Motor neuron (in vitro differentiated cells): ENCODE measurements at regions not wholly inside any gene's neighbourhood (a gene's known extent, or its start where the extent isn't known, plus 50 kb on each side); places are given as distances from the start of the nearest gene placed in this dataset.

Experiments
- ATAC-seq, 8 experiments: fragments of 200-7000 bp; cut with Tn5 transposase; replicated peaks in 6 of 8; 2 replicates each; pipeline ENCODE4 v1.8.0; 2021; ENCODE audit warnings: mild to moderate bottlenecking in 8 of 8, moderate library complexity in 8 of 8
- H3K27ac ChIP-seq, 2 donors: fragments of 250-450 bp; sonication (Bioruptor Pico); 2 replicates each; pipeline ENCODE4 v1.9.0; 2021; ENCODE audit warnings: antibody characterized with exemption in 2 of 2, mild to moderate bottlenecking in 2 of 2, moderate library complexity in 1 of 2
- H3K4me1 ChIP-seq, 2 donors: fragments of 250-450 bp; sonication (Bioruptor Pico); replicated peaks in 1 of 2; 2 replicates each; pipeline ENCODE4 v1.6.1; 2021; ENCODE audit warnings: antibody characterized with exemption in 2 of 2, mild to moderate bottlenecking in 2 of 2, moderate library complexity in 1 of 2
- H3K4me3 ChIP-seq, 5 donors: fragments of 250-450 bp; sonication (Bioruptor Pico); 2 replicates each; pipeline ENCODE4 v1.9.0; 2021; ENCODE audit warnings: antibody characterized with exemption in 5 of 5, mild to moderate bottlenecking in 5 of 5, moderate library complexity in 4 of 5
- WGBS, 10 experiments: fragments of 450-650 bp; shearing (Covaris generic); methylation state at CpG; one replicate each; pipeline ENCODE4 v1.0.0; 2022; 5-methylcytosine and 5-hydroxymethylcytosine counted together
- in situ Hi-C, 9 experiments: fragments of 400-800 bp; cut with MboI; loops; one replicate each; pipeline ENCODE4 v1.15.0; 2021; ENCODE audit warnings: low sequenced_read_pairs in 9 of 9, low pct_unique_long_range_greater_than_20kb in 2 of 9; ENCODE audit not compliant: unreplicated experiment in 9 of 9

GRCh38 chr9:86643946-86644674, 289.9 kb upstream of the TUT7 start:
- Histone ChIP-seq H3K4me3 (no peak overlapping the region), H3K27ac (no peak overlapping the region), H3K4me1 (peaks cover 6 to 12% of the 10 kb centered on the region in 2 donors)
- in situ Hi-C loops = loop anchor here in 2 of 9 experiments (25.0 kb wide), 4 partner anchors 143 to 693 kb away; partner anchors contain the start of gene GAS1 (in 1 of the 2)
- peak in 4 of 8 experiments; percentile 43 to 84 (median 78) for ATAC-seq
- 10 to 68% (median 39%) methylated on average over 1 to 7 of the region's 7 CpGs; no CpG with 5 or more reads in 1 of the 10 experiments for WGBS, 10 experiments

GRCh38 chr9:86642721-86643120, 288.5 kb upstream of the TUT7 start:
- Histone ChIP-seq H3K4me3 (no peak overlapping the region), H3K27ac (no peak overlapping the region), H3K4me1 (peaks cover 6 to 12% of the 10 kb centered on the region in 2 donors)
- in situ Hi-C loops = loop anchor here in 2 of 9 experiments (25.0 kb wide), 4 partner anchors 145 to 695 kb away; partner anchors contain the start of gene GAS1 (in 1 of the 2)
- 78 to 100% (median 96%) methylated on average over 1 to 5 of the region's 5 CpGs for WGBS, 10 experiments
- no peak for ATAC-seq

DNA sequence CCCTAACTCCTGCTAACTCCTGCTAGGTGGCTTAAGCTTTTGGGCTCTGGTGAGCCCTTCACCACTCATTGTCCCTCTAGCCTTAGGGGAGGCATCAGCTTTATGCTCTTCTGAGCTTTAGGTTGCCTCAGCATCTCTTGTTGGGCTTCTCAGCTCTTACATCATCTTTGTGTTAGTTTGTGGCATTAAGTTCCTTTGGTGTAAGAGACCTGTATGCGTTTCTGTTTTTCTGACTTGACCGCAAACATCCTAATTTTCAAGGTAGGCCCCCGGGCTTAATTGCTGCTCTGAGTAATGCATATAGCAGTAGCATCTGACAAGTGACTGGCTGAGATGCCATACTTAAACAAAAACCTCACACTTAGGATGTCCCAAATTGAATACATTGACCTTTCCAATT, 287.8 kb upstream of the TUT7 start:
- Histone ChIP-seq H3K4me3 (no peak overlapping the region), H3K27ac (no peak overlapping the region), H3K4me1 (peaks cover 6 to 12% of the 10 kb centered on the region in 2 donors)
- in situ Hi-C loops = loop anchor here in 2 of 9 experiments (25.0 kb wide), 4 partner anchors 145 to 695 kb away; partner anchors contain the start of gene GAS1 (in 1 of the 2)
- WGBS, 10 experiments = 80 to 100% (median 96%) methylated on average over 1 to 3 of the region's 3 CpGs; no CpG with 5 or more reads in 4 of the 10 experiments
- ATAC-seq = no peak

- 64 to 100% (median 83%) methylated on average over 1 to 4 of the region's 5 CpGs; no CpG with 5 or more reads in 2 of the 10 experiments for WGBS, 10 experiments
- Histone ChIP-seq H3K4me3 (no peak overlapping the region), H3K27ac (no peak overlapping the region), H3K4me1 (peaks cover 3 to 12% of the 10 kb centered on the region in 2 donors)
- in situ Hi-C loops = loop anchor here in 2 of 9 experiments (25.0 kb wide), 4 partner anchors 147 to 697 kb away; partner anchors contain the start of gene GAS1 (in 1 of the 2)
- peak in 6 of 8 experiments; percentile 16 to 94 (median 66) for ATAC-seq
Measured at GRCh38 chr9:86639899-86640379, 285.7 kb upstream of the TUT7 start.

DNA sequence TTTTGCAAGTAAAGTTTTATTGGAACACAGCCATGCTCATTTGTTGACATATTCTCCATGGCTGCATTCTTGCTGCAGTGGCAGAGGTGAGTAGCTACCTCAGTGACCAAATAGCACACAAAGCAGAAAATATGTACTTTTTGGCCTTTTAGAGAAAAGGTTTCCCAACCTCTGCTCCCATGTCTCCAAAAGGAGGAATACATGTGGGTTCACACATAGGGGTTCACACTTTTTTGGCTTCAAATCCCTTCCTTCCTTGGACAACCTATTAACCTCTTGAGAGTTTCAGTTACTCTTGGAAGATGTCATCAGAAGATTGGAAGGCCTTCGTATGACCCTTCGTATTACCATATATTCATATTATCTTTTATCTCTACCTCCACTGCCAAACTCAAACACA, 285.1 kb upstream of the TUT7 start:
- WGBS, 10 experiments = 80 to 100% (median 100%) methylated on average over 1 to 2 of the region's 2 CpGs; no CpG with 5 or more reads in 3 of the 10 experiments
- H3K27ac ChIP-seq = no peak overlapping the region
- no peak overlapping the region for H3K4me3 ChIP-seq
- ATAC-seq = no peak
- peaks cover under 1 to 7% of the 10 kb centered on the region in 2 donors for H3K4me1 ChIP-seq
- in situ Hi-C loops = loop anchor here in 2 of 9 experiments (25.0 kb wide), 4 partner anchors 148 to 698 kb away; partner anchors contain the start of gene GAS1 (in 1 of the 2)

GRCh38 chr9:86638109-86638508, 283.9 kb upstream of the TUT7 start:
- Histone ChIP-seq H3K27ac (no peak overlapping the region), H3K4me1 (peaks cover 0 to 8% of the 10 kb centered on the region in 2 donors), H3K4me3 (no peak overlapping the region)
- 50 to 100% (median 73%) methylated on average over 1 of the region's 1 CpG; no CpG with 5 or more reads in 6 of the 10 experiments for WGBS, 10 experiments
- no peak for ATAC-seq
- in situ Hi-C loops = loop anchor here in 2 of 9 experiments (25.0 kb wide), 4 partner anchors 149 to 699 kb away; partner anchors contain the start of gene GAS1 (in 1 of the 2)

DNA sequence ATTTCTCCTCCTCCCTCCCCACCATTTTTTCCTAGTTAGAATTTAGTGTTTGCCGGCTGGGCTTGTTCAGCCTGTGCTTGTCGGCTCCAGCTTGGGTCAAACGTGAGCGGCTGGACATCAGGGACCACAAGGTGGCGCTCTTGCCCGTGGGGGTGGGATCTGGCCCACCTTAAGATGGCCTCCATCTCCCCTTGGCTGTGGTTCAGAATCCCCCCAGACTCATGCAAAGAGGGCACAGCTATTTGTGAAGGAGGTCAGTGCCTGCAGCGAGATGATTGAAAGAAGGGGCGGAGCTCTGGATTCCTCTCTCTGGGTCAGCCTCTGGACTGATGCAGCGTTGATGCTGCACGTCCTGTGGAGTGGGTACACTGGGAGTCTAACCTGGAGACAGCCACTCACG, 283.3 kb upstream of the TUT7 start:
- 0 to 100% (median 36%) methylated on average over 1 to 9 of the region's 11 CpGs for WGBS, 10 experiments
- Histone ChIP-seq H3K27ac (no peak overlapping the region), H3K4me3 (no peak overlapping the region), H3K4me1 (peaks cover 0 to 8% of the 10 kb centered on the region in 2 donors)
- ATAC-seq = peak in 5 of 8 experiments; percentile 17 to 91 (median 86)
- in situ Hi-C loops = loop anchor here in 2 of 9 experiments (25.0 kb wide), 4 partner anchors 150 to 700 kb away; partner anchors contain the start of gene GAS1 (in 1 of the 2)

GRCh38 chr9:86636519-86636918, 282.3 kb upstream of the TUT7 start:
- in situ Hi-C loops = loop anchor here in 2 of 9 experiments (25.0 kb wide), 4 partner anchors 151 to 701 kb away; partner anchors contain the start of gene GAS1 (in 1 of the 2)
- H3K4me3 ChIP-seq = no peak overlapping the region
- H3K4me1 ChIP-seq = peaks cover 0 to 8% of the 10 kb centered on the region in 2 donors
- no peak overlapping the region for H3K27ac ChIP-seq
- no peak for ATAC-seq
- WGBS, 10 experiments = 71 to 100% (median 83%) methylated on average over 1 to 4 of the region's 4 CpGs; no CpG with 5 or more reads in 3 of the 10 experiments

DNA sequence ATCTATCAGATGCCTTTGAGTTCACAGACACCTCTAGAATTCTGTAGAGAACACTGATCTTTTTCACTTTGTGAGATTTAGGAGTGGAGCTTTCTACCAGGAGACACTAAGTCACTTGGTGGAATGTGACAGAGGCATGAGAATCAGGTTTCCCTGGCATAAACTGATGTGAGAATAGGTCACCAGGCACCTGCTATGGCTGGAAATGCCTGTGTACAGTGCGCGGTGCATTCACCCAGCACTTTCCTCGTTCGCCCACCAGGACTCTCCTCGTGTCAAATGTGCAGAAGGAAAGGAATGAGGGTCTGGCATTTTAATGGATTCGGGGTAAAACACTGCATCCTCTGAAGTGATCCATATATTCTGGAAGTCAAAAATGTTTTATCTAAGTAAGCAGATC, 281.8 kb upstream of the TUT7 start:
- peaks cover 0 to 8% of the 10 kb centered on the region in 2 donors for H3K4me1 ChIP-seq
- no peak overlapping the region for H3K4me3 ChIP-seq
- ATAC-seq = no peak
- in situ Hi-C loops = loop anchor here in 2 of 9 experiments (25.0 kb wide), 4 partner anchors 151 to 701 kb away; partner anchors contain the start of gene GAS1 (in 1 of the 2)
- WGBS, 10 experiments = 67 to 100% (median 96%) methylated on average over 1 to 5 of the region's 6 CpGs; no CpG with 5 or more reads in 1 of the 10 experiments
- H3K27ac ChIP-seq = no peak overlapping the region

- Histone ChIP-seq H3K27ac (no peak overlapping the region), H3K4me1 (peaks cover 0 to 2% of the 10 kb centered on the region in 2 donors), H3K4me3 (no peak overlapping the region)
- in situ Hi-C loops = loop anchor here in 2 of 9 experiments (25.0 kb wide), 4 partner anchors 153 to 703 kb away; partner anchors contain the start of gene GAS1 (in 1 of the 2)
- WGBS, 10 experiments = 100% methylated on average over 1 of the region's 1 CpG; no CpG with 5 or more reads in 8 of the 10 experiments
- no peak for ATAC-seq
Measured at GRCh38 chr9:86634501-86634900, 280.3 kb upstream of the TUT7 start.

DNA sequence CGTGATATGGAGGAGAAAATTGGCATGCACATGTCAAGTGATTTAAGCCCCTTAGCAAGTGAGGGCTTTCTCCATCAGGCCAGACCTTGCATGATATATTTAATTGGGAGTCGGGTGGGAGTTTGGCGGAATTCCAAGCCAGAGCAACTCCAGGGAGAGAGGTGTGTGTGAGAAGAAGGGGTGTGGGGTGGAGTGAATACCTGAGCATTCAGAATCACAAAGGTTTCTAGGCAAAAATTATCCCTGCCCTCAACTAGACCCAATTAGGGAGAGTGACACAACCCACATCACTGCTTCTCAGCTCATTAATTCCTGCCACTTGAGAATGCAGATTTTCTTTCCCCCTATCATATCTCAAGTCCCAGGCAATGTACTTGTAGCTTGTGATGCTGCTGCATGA, 279.7 kb upstream of the TUT7 start:
- H3K4me1 ChIP-seq = peaks cover 0 to 2% of the 10 kb centered on the region in 2 donors
- no peak overlapping the region for H3K4me3 ChIP-seq
- no peak overlapping the region for H3K27ac ChIP-seq
- no peak for ATAC-seq
- in situ Hi-C loops = loop anchor here in 2 of 9 experiments (25.0 kb wide), 4 partner anchors 153 to 703 kb away; partner anchors contain the start of gene GAS1 (in 1 of the 2)
- 77 to 100% (median 80%) methylated on average over 1 to 3 of the region's 3 CpGs; no CpG with 5 or more reads in 7 of the 10 experiments for WGBS, 10 experiments

DNA sequence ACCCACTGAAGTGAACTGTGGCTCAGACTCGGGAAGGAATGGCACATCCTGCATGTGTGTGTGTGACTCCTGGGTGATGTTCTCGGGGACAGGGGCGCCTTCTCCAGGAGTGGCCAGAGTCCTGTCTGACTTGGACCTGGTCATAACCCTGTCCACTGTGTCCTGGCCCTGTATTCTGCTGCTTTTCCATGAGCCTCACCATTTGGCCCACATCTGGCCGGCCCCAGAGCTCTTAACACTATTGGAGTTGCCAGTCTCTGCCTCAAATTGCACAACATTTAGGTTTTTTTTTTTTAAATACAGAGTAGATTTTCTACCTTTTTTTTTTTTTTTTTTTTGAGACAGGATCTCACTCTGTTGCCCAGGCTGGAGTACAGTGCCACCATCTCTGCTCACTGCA, 278.3 kb upstream of the TUT7 start:
- ATAC-seq = no peak
- in situ Hi-C loops = loop anchor here in 2 of 9 experiments (25.0 kb wide), 4 partner anchors 155 to 705 kb away; partner anchors contain the start of gene GAS1 (in 1 of the 2)
- peaks cover 0 to 2% of the 10 kb centered on the region in 2 donors for H3K4me1 ChIP-seq
- H3K4me3 ChIP-seq = no peak overlapping the region
- WGBS, 10 experiments = 40 to 100% (median 87%) methylated on average over 1 to 3 of the region's 4 CpGs; no CpG with 5 or more reads in 2 of the 10 experiments
- no peak overlapping the region for H3K27ac ChIP-seq
